ENCODE measurements at regions not wholly inside any gene's neighbourhood (a gene's known extent, or its start where the extent isn't known, plus 50 kb on each side); places are given as distances from the start of the nearest gene placed in this dataset.

- no peak overlapping the region for H3K27ac ChIP-seq
- H3K4me3 ChIP-seq = no peak overlapping the region
- no peaks in the 10 kb centered on the region for H3K4me1 ChIP-seq (ENCODE audit: control insufficient read depth in 1 of 2, low read depth in 2 of 2)
- no peaks in the 10 kb centered on the region for H3K27me3 ChIP-seq (replicated peaks; ENCODE audit: insufficient read depth)
- ATAC-seq (ENCODE audit: insufficient number of reproducible peaks, low FRiP score, low read depth) (no peak), DNase-seq (ENCODE audit: low spot score) (no peak)
- H3K36me3 ChIP-seq = no peaks in the 10 kb centered on the region
- no peaks in the 10 kb centered on the region for H3K9me3 ChIP-seq
- TF ChIP-seq CTCF (IDR thresholded peaks at IDR 0.05) = no peak
These were observed 53.2 kb upstream of the CUX1 start for GRCh38 chr7:101764221-101764620.

- ATAC-seq (ENCODE audit: insufficient number of reproducible peaks, low FRiP score, low read depth) (no peak), DNase-seq (ENCODE audit: low spot score) (no peak)
- Histone ChIP-seq H3K27me3 (replicated peaks; ENCODE audit: insufficient read depth) (no peaks in the 10 kb centered on the region), H3K4me3 (no peak overlapping the region), H3K4me1 (ENCODE audit: control insufficient read depth in 1 of 2, low read depth in 2 of 2) (no peaks in the 10 kb centered on the region), H3K27ac (no peak overlapping the region), H3K36me3 (no peaks in the 10 kb centered on the region), H3K9me3 (no peaks in the 10 kb centered on the region)
- TF ChIP-seq CTCF (IDR thresholded peaks at IDR 0.05) = no peak
These were observed 49.9 kb upstream of the CUX1 start for GRCh38 chr7:101767544-101767943.
